K562 (cell line): ENCODE measurements at regions not wholly inside any gene's neighbourhood (a gene's known extent, or its start where the extent isn't known, plus 50 kb on each side); places are given as distances from the start of the nearest gene placed in this dataset.

Source experiments
- ATAC-seq: fragments of 200-7000 bp; cut with Tn5 transposase; 3 replicates; pipeline ENCODE4 v1.9.1; 2020; ENCODE audit warnings: moderate library complexity
- BruUV-seq: library from RNA; stranded (reverse); fragments of 400-500 nt; replicated peaks from 2 replicates; lab custom pipeline; 2021; lab: Mats Ljungman, UMichigan
- CTCF ChIA-PET: fragments of 300-600 bp; formaldehyde crosslinking; extraction: SDS; loops from one replicate; lab custom pipeline; 2021; ENCODE audit warnings: low intra/inter-chr PET ratio; lab: Yijun Ruan, JAX
- POLR2A ChIA-PET: fragments of 300-600, 350-650 bp; sonication (Branson Sonifier 250); formaldehyde crosslinking; extraction: SDS; loops from one replicate; lab custom pipeline; 2021; ENCODE audit warnings: antibody characterized with exemption, inconsistent platforms; lab: Yijun Ruan, JAX
- DNase-seq, 4 experiments: peaks; one replicate each; pipeline versions ENCODE4 v3.0.0 to v3.0.0-alpha.2; 2011 to 2018; ENCODE audit warnings: low spot score in 3 of 4, mixed read lengths in 3 of 4; ENCODE audit errors: extremely low read depth in 1 of 4
- FAIRE-seq: peaks from 2 replicates; lab custom pipeline; 2011; peaks lifted over from hg19 to GRCh38; lab: Jason Lieb, UNC
- H2AFZ ChIP-seq: 2 replicates; pipeline ENCODE4 v1.6.0; 2011; ENCODE audit warnings: low read depth, low read length, control low read depth, inconsistent platforms
- H3K27ac ChIP-seq: fragments of 200-600 bp; 3 replicates; pipeline ENCODE4 v1.8.0; 2011; ENCODE audit warnings: low read depth, mild to moderate bottlenecking, control low read depth, inconsistent platforms, low read length, moderate library complexity, mixed read lengths; ENCODE audit errors: extremely low read depth
- H3K27me3 ChIP-seq, 2 experiments: fragments of 300-600 bp in 1 of 2; 2 replicates in 1 of 2; 3 replicates in 1 of 2; pipeline versions ENCODE4 v1.6.0 to v1.8.0; 2011; ENCODE audit warnings: inconsistent platforms in 2 of 2, low read length in 2 of 2, mild to moderate bottlenecking in 1 of 2, mixed read lengths in 1 of 2, moderate library complexity in 1 of 2; ENCODE audit not compliant: control insufficient read depth in 2 of 2, insufficient read depth in 2 of 2
- H3K36me3 ChIP-seq: fragments of 300-600 bp; 3 replicates; pipeline ENCODE4 v1.8.0; 2011; ENCODE audit warnings: mild to moderate bottlenecking, low read length, inconsistent platforms; ENCODE audit not compliant: control insufficient read depth, insufficient read depth
- H3K4me1 ChIP-seq, 2 experiments: fragments of 200-600 bp in 1 of 2; replicated peaks in 1 of 2; 2 replicates in 1 of 2; 3 replicates in 1 of 2; pipeline versions ENCODE4 v1.5.1 to v1.8.0; 2011; ENCODE audit warnings: inconsistent platforms in 2 of 2, low read length in 2 of 2, mild to moderate bottlenecking in 1 of 2, mixed read lengths in 1 of 2, moderate library complexity in 1 of 2; ENCODE audit not compliant: control insufficient read depth in 2 of 2, insufficient read depth in 2 of 2
- H3K4me2 ChIP-seq: 2 replicates; pipeline ENCODE4 v1.6.1; 2011; ENCODE audit warnings: low read length, control low read depth, inconsistent platforms, mixed read lengths; ENCODE audit not compliant: insufficient read depth
- H3K4me3 ChIP-seq: fragments of 200-600 bp; sonication (generic), shearing (Covaris generic); 2 replicates; pipeline ENCODE4 v1.5.1; 2016; ENCODE audit warnings: control low read depth, inconsistent platforms
- H3K79me2 ChIP-seq: fragments of 200-600 bp; 3 replicates; pipeline ENCODE4 v1.8.0; 2011; ENCODE audit warnings: low read length, inconsistent platforms; ENCODE audit not compliant: control insufficient read depth, insufficient read depth
- H3K9ac ChIP-seq, 2 experiments: 2 replicates each; pipeline versions ENCODE4 v1.6.0 to v1.6.1; 2011; ENCODE audit warnings: low read depth in 2 of 2, low read length in 2 of 2, control low read depth in 1 of 2, inconsistent platforms in 1 of 2, mild to moderate bottlenecking in 1 of 2, mixed read lengths in 1 of 2; ENCODE audit not compliant: insufficient read depth in 1 of 2
- H3K9me1 ChIP-seq: one replicate; pipeline ENCODE4 v1.6.0; 2011; ENCODE audit warnings: inconsistent platforms, mild to moderate bottlenecking, low read length, moderate library complexity; ENCODE audit not compliant: control insufficient read depth, insufficient read depth
- H3K9me3 ChIP-seq: replicated peaks from 2 replicates; pipeline ENCODE4 v1.5.1; 2011; ENCODE audit warnings: low read depth, low read length, inconsistent platforms; ENCODE audit not compliant: control insufficient read depth, insufficient read depth
- H4K20me1 ChIP-seq: replicated peaks from 2 replicates; pipeline ENCODE4 v1.6.1; 2011; ENCODE audit warnings: low read length, inconsistent platforms, mixed read lengths; ENCODE audit not compliant: control insufficient read depth, insufficient read depth
- CBX3 ChIP-seq, 2 experiments: IDR thresholded peaks; 1 replicate in 1 of 2; 2 replicates in 1 of 2; pipeline ENCODE4 v1.6.1; 2012; ENCODE audit warnings: inconsistent platforms in 2 of 2, low read length in 2 of 2, borderline replicate concordance in 1 of 2, control low read depth in 1 of 2
- DMBX1 ChIP-seq: fragments of 250-450 bp; sonication (Bioruptor Pico); IDR thresholded peaks from 2 replicates; pipeline ENCODE4 v1.8.0; 2022; ENCODE audit warnings: inconsistent platforms, mild to moderate bottlenecking, moderate library complexity, borderline replicate concordance
- RBM14 ChIP-seq: fragments of 200-400 bp; formaldehyde crosslinking; IDR thresholded peaks from 2 replicates; pipeline ENCODE4 v1.6.1; 2018; ENCODE audit warnings: low read depth, mild to moderate bottlenecking, low read length, moderate library complexity, borderline replicate concordance; ENCODE audit not compliant: insufficient read depth
- SREBF2 ChIP-seq: sonication (generic); formaldehyde crosslinking; IDR thresholded peaks from 2 replicates; pipeline ENCODE4 v1.4.0; 2020; ENCODE audit warnings: mild to moderate bottlenecking, missing genetic modification reagents
- ZC3H11A ChIP-seq: IDR thresholded peaks from 2 replicates; pipeline ENCODE4 v1.6.1; 2012; ENCODE audit warnings: low read depth, low read length, improper control_type of control experiment
- ZNF707 ChIP-seq: fragments of 250-450 bp; sonication (Bioruptor Pico); conservative IDR thresholded peaks from 2 replicates; pipeline ENCODE4 v1.8.0; 2022; ENCODE audit warnings: inconsistent platforms, mild to moderate bottlenecking, moderate library complexity
- WGBS: fragments of 100-300 bp; shearing (Covaris generic); methylation state at CpG from one replicate; pipeline ENCODE4 v1.1.6; 2016; ENCODE audit warnings: low coverage, mixed read lengths; ENCODE audit not compliant: insufficient coverage; ENCODE audit errors: missing lambda C conversion rate; 5-methylcytosine and 5-hydroxymethylcytosine counted together
- in situ Hi-C: fragments of 300-500 bp; cut with MboI; formaldehyde crosslinking; loops from 4 replicates; pipeline ENCODE4 v1.15.0; 2018; ENCODE audit warnings: inconsistent platforms, mixed read lengths
- intact Hi-C: fragments of 100-400 bp; cut with micrococcal nuclease; formaldehyde crosslinking; loops from 2 replicates; pipeline ENCODE4 v1.14.2; 2022
- TF ChIP-seq, protein P1 (sequence below), 2 experiments: fragments of 450-650 bp; formaldehyde crosslinking in 1 of 2; IDR thresholded peaks; 2 replicates each; pipeline versions ENCODE4 v1.4.0 to v1.6.1; 2014 to 2020; ENCODE audit warnings: mild to moderate bottlenecking in 2 of 2, borderline replicate concordance in 1 of 2, low read depth in 1 of 2
- TF ChIP-seq, protein P2 (sequence below): fragments of 250-450 bp; sonication (Bioruptor Pico); IDR thresholded peaks from 2 replicates; pipeline ENCODE4 v1.4.0; 2020; ENCODE audit warnings: mild to moderate bottlenecking, moderate library complexity
- TF ChIP-seq, protein P3 (sequence below), 3 experiments: IDR thresholded peaks in 2 of 3; conservative IDR thresholded peaks in 1 of 3; 2 replicates each; pipeline ENCODE4 v1.5.1; 2011 to 2012; ENCODE audit warnings: low read length in 3 of 3, mild to moderate bottlenecking in 3 of 3, control low read depth in 2 of 3, improper control_type of control experiment in 1 of 3, inconsistent platforms in 1 of 3, low read depth in 1 of 3, mixed read lengths in 1 of 3, moderate library complexity in 1 of 3; ENCODE audit not compliant: insufficient read depth in 2 of 3

DNA sequence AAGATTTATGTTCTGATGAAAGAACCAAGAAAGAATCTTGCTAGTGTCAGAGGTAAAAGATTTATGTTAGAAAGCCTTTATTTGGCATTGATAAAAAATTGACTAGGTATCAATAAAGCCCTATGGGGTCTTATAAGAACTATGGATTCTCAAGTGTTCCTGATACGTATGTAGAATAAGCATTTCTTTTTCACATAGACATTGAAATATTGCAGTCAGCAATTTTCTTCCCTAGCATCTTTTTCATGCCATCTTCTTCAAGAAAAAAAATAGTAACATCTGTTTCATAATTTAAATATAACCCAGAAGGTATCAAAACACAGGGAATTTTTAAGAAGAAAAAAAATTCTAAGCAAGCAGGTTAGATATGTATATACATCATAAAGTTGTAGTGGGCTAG, 230.6 kb downstream of the CENPW start (continued):
- TF ChIP-seq, protein P1, sequence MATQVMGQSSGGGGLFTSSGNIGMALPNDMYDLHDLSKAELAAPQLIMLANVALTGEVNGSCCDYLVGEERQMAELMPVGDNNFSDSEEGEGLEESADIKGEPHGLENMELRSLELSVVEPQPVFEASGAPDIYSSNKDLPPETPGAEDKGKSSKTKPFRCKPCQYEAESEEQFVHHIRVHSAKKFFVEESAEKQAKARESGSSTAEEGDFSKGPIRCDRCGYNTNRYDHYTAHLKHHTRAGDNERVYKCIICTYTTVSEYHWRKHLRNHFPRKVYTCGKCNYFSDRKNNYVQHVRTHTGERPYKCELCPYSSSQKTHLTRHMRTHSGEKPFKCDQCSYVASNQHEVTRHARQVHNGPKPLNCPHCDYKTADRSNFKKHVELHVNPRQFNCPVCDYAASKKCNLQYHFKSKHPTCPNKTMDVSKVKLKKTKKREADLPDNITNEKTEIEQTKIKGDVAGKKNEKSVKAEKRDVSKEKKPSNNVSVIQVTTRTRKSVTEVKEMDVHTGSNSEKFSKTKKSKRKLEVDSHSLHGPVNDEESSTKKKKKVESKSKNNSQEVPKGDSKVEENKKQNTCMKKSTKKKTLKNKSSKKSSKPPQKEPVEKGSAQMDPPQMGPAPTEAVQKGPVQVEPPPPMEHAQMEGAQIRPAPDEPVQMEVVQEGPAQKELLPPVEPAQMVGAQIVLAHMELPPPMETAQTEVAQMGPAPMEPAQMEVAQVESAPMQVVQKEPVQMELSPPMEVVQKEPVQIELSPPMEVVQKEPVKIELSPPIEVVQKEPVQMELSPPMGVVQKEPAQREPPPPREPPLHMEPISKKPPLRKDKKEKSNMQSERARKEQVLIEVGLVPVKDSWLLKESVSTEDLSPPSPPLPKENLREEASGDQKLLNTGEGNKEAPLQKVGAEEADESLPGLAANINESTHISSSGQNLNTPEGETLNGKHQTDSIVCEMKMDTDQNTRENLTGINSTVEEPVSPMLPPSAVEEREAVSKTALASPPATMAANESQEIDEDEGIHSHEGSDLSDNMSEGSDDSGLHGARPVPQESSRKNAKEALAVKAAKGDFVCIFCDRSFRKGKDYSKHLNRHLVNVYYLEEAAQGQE (IDR thresholded peaks at IDR 0.05; ENCODE audit: borderline replicate concordance), result no peak
- TF ChIP-seq, protein P1 (CRISPR knock-in tag; IDR thresholded peaks at IDR 0.05; ENCODE audit: low read depth), result no peak
- TF ChIP-seq, all 486 proteins: peak for 1

DNA sequence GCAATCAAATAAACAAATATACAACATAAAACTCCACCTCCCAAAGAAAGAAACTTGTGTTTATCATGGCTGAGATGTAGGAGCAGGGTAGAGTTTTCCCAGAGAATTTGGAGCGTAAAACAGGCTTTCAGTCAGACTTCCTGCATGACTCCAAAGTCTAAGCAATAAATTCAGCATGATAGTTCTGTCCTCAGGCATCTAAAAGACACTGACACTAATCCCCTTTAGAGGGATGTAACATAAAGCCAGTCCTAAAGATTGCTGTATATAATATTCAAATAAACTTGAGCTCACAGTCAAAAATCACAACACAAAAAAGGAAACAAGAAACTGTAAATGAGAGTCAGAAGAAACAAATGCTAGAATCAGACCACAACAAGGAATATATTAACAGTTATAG, 234.4 kb downstream of the CENPW start:
- no peaks in the 10 kb centered on the region for H3K9me3 ChIP-seq
- no peak overlapping the region for H3K4me3 ChIP-seq
- no TSS peak for BruUV-seq
- no peaks in the 10 kb centered on the region for H3K27me3 ChIP-seq
- intact Hi-C loops, result no loop called here
- H3K27ac ChIP-seq, result no peak overlapping the region
- no peak for DNase-seq
- H3K4me2 ChIP-seq, result no peak overlapping the region
- no peaks in the 10 kb centered on the region for H3K9me1 ChIP-seq
- H3K36me3 ChIP-seq, result no peaks in the 10 kb centered on the region
- H3K79me2 ChIP-seq, result no peaks in the 10 kb centered on the region
- no peak overlapping the region for H3K9ac ChIP-seq
- H4K20me1 ChIP-seq, result no peaks in the 10 kb centered on the region
- ChIA-PET POLR2A (no interaction called here), CTCF (no interaction called here)
- 0% methylated on average over 1 of the region's 1 CpG for WGBS
- ATAC-seq, result no peak
- H2AFZ ChIP-seq, result no peak overlapping the region
- in situ Hi-C loops, result no loop called here
- no peaks in the 10 kb centered on the region for H3K4me1 ChIP-seq
- no peak for FAIRE-seq
- TF ChIP-seq ZNF707 (CRISPR knock-in tag) (no peak), CBX3 (IDR thresholded peaks at IDR 0.05; ENCODE audit: borderline replicate concordance in 1 of 2, low read length in 2 of 2) (no peak), DMBX1 (CRISPR knock-in tag) (no peak), SREBF2 (no peak), RBM14 (no peak), ZC3H11A (no peak)
- TF ChIP-seq, protein P2, sequence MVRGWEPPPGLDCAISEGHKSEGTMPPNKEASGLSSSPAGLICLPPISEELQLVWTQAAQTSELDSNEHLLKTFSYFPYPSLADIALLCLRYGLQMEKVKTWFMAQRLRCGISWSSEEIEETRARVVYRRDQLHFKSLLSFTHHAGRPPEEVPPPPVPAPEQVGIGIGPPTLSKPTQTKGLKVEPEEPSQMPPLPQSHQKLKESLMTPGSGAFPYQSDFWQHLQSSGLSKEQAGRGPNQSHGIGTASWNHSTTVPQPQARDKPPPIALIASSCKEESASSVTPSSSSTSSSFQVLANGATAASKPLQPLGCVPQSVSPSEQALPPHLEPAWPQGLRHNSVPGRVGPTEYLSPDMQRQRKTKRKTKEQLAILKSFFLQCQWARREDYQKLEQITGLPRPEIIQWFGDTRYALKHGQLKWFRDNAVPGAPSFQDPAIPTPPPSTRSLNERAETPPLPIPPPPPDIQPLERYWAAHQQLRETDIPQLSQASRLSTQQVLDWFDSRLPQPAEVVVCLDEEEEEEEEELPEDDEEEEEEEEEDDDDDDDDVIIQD (CRISPR knock-in tag), result no peak
- TF ChIP-seq, protein P3, sequence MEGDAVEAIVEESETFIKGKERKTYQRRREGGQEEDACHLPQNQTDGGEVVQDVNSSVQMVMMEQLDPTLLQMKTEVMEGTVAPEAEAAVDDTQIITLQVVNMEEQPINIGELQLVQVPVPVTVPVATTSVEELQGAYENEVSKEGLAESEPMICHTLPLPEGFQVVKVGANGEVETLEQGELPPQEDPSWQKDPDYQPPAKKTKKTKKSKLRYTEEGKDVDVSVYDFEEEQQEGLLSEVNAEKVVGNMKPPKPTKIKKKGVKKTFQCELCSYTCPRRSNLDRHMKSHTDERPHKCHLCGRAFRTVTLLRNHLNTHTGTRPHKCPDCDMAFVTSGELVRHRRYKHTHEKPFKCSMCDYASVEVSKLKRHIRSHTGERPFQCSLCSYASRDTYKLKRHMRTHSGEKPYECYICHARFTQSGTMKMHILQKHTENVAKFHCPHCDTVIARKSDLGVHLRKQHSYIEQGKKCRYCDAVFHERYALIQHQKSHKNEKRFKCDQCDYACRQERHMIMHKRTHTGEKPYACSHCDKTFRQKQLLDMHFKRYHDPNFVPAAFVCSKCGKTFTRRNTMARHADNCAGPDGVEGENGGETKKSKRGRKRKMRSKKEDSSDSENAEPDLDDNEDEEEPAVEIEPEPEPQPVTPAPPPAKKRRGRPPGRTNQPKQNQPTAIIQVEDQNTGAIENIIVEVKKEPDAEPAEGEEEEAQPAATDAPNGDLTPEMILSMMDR (IDR thresholded peaks at IDR 0.05 in 2 of 3, conservative IDR thresholded peaks at IDR 0.05 in 1 of 3; ENCODE audit: insufficient read depth in 2 of 3, low read depth in 1 of 3, low read length in 3 of 3), result no peak
